ENCODE measurements at regions not wholly inside any gene's neighbourhood (a gene's known extent, or its start where the extent isn't known, plus 50 kb on each side); places are given as distances from the start of the nearest gene placed in this dataset.

GRCh38 chr3:164818318-164818717 is 260.0 kb downstream of the SI start:
- no peaks in the 10 kb centered on the region for H3K36me3 ChIP-seq (ENCODE audit: insufficient read depth, low read length, poor library complexity, severe bottlenecking)
- ChIA-PET POLR2A (ENCODE audit: low non-redundant PET) (no interaction called here), CTCF (no interaction called here)
- no peak for DNase-seq (ENCODE audit: low spot score)
- TF ChIP-seq CTCF (conservative IDR thresholded peaks at IDR 0.05; ENCODE audit: low read depth, low read length) (no peak), EZH2 (IDR thresholded peaks at IDR 0.05; ENCODE audit: borderline replicate concordance, low read depth, low read length, poor library complexity, severe bottlenecking) (no peak)
- H3K27ac ChIP-seq (ENCODE audit: low read depth, low read length, poor library complexity, severe bottlenecking): no peak overlapping the region
- H3K4me3 ChIP-seq (ENCODE audit: low read depth, low read length, poor library complexity, severe bottlenecking): no peak overlapping the region
- no peaks in the 10 kb centered on the region for H3K4me1 ChIP-seq (ENCODE audit: insufficient read depth, low read length, poor library complexity, severe bottlenecking)
- no TSS peak for BruUV-seq (replicated peaks)
- no peaks in the 10 kb centered on the region for H3K27me3 ChIP-seq (replicated peaks; ENCODE audit: insufficient read depth, low read depth, low read length, poor library complexity)
- intact Hi-C loops (cut with micrococcal nuclease; ENCODE audit: unreplicated experiment): no loop called here
- H3K9me3 ChIP-seq (ENCODE audit: low read depth, low read length, poor library complexity, severe bottlenecking): no peaks in the 10 kb centered on the region

GRCh38 chr3:164814106-164814505 is 264.2 kb downstream of the SI start:
- CTCF ChIA-PET: no interaction called here
- DNase-seq (ENCODE audit: low spot score): no peak
- H3K27me3 ChIP-seq (replicated peaks; ENCODE audit: insufficient read depth, low read depth, low read length, poor library complexity): no peaks in the 10 kb centered on the region
- POLR2A ChIA-PET (ENCODE audit: low non-redundant PET): no interaction called here
- H3K4me1 ChIP-seq (ENCODE audit: insufficient read depth, low read length, poor library complexity, severe bottlenecking): no peaks in the 10 kb centered on the region
- intact Hi-C loops (cut with micrococcal nuclease; ENCODE audit: unreplicated experiment): no loop called here
- TF ChIP-seq EZH2 (IDR thresholded peaks at IDR 0.05; ENCODE audit: borderline replicate concordance, low read depth, low read length, poor library complexity, severe bottlenecking) (no peak), CTCF (conservative IDR thresholded peaks at IDR 0.05; ENCODE audit: low read depth, low read length) (no peak)
- H3K4me3 ChIP-seq (ENCODE audit: low read depth, low read length, poor library complexity, severe bottlenecking): no peak overlapping the region
- BruUV-seq (replicated peaks): no TSS peak
- H3K36me3 ChIP-seq (ENCODE audit: insufficient read depth, low read length, poor library complexity, severe bottlenecking): no peaks in the 10 kb centered on the region
- H3K27ac ChIP-seq (ENCODE audit: low read depth, low read length, poor library complexity, severe bottlenecking): no peak overlapping the region
- no peaks in the 10 kb centered on the region for H3K9me3 ChIP-seq (ENCODE audit: low read depth, low read length, poor library complexity, severe bottlenecking)

GRCh38 chr3:164812042-164812441 is 266.3 kb downstream of the SI start:
- intact Hi-C loops (cut with micrococcal nuclease; ENCODE audit: unreplicated experiment): no loop called here
- ChIA-PET CTCF (no interaction called here), POLR2A (ENCODE audit: low non-redundant PET) (no interaction called here)
- Histone ChIP-seq H3K4me1 (ENCODE audit: insufficient read depth, low read length, poor library complexity, severe bottlenecking) (no peaks in the 10 kb centered on the region), H3K9me3 (ENCODE audit: low read depth, low read length, poor library complexity, severe bottlenecking) (no peaks in the 10 kb centered on the region), H3K27ac (ENCODE audit: low read depth, low read length, poor library complexity, severe bottlenecking) (no peak overlapping the region), H3K4me3 (ENCODE audit: low read depth, low read length, poor library complexity, severe bottlenecking) (no peak overlapping the region), H3K36me3 (ENCODE audit: insufficient read depth, low read length, poor library complexity, severe bottlenecking) (no peaks in the 10 kb centered on the region), H3K27me3 (replicated peaks; ENCODE audit: insufficient read depth, low read depth, low read length, poor library complexity) (no peaks in the 10 kb centered on the region)
- no peak for TF ChIP-seq CTCF (conservative IDR thresholded peaks at IDR 0.05; ENCODE audit: low read depth, low read length)
- no peak for TF ChIP-seq EZH2 (IDR thresholded peaks at IDR 0.05; ENCODE audit: borderline replicate concordance, low read depth, low read length, poor library complexity, severe bottlenecking)
- no TSS peak for BruUV-seq (replicated peaks)
- DNase-seq (ENCODE audit: low spot score): no peak

Measured in A673 (cell line).